GM12873 (cell line): ENCODE measurements at regions not wholly inside any gene's neighbourhood (a gene's known extent, or its start where the extent isn't known, plus 50 kb on each side); places are given as distances from the start of the nearest gene placed in this dataset.

Experiments used
- TF ChIP-seq, protein P1 (sequence below): IDR thresholded peaks from 2 replicates; pipeline ENCODE4 v1.5.1; 2012; ENCODE audit warnings: low read depth, mild to moderate bottlenecking, moderate library complexity, low read length, control low read depth; ENCODE audit not compliant: insufficient read depth; ENCODE audit errors: missing control alignments

DNA sequence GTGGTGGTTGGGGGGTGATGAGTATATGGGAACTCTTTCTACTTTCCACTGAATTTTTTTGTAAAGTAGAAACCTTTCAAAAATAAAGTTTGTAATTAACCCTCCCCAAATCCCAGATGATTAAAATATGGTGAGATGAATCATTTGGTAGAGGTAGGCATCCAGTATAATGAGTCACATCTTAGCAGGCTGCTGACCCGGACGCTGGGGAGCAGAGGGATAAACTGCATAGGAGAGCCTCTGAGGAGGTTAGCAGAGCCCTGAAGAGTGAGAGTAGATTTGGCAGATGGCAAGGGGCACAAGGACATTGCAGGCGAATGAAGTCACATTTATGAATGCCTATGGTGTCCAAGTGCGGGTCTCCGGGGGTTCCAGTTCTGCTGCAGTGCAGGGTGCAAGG, 293.8 kb downstream of the FGF9 start:
- TF ChIP-seq, protein P1, sequence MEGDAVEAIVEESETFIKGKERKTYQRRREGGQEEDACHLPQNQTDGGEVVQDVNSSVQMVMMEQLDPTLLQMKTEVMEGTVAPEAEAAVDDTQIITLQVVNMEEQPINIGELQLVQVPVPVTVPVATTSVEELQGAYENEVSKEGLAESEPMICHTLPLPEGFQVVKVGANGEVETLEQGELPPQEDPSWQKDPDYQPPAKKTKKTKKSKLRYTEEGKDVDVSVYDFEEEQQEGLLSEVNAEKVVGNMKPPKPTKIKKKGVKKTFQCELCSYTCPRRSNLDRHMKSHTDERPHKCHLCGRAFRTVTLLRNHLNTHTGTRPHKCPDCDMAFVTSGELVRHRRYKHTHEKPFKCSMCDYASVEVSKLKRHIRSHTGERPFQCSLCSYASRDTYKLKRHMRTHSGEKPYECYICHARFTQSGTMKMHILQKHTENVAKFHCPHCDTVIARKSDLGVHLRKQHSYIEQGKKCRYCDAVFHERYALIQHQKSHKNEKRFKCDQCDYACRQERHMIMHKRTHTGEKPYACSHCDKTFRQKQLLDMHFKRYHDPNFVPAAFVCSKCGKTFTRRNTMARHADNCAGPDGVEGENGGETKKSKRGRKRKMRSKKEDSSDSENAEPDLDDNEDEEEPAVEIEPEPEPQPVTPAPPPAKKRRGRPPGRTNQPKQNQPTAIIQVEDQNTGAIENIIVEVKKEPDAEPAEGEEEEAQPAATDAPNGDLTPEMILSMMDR, result no peak

DNA sequence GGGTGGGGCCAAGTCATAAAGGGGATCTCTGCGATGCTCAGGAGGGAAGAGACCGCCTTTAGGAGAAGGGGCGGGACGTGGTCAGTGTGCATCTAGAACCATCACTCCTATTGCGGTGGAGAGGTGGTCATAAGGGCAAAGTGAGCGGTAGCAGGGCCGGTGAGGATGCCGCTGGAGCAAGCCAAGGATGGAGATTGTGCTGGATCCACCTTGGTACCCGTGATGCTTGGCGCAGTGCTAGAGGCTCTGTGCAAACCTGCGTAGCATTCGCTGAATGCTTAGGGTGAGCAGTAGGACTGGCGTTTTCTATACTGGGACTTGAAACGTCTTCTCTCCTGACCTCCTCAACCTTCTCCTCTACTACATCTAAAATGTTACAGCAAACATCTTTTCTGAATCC, 294.2 kb downstream of the FGF9 start:
- TF ChIP-seq, protein P1, result no peak

DNA sequence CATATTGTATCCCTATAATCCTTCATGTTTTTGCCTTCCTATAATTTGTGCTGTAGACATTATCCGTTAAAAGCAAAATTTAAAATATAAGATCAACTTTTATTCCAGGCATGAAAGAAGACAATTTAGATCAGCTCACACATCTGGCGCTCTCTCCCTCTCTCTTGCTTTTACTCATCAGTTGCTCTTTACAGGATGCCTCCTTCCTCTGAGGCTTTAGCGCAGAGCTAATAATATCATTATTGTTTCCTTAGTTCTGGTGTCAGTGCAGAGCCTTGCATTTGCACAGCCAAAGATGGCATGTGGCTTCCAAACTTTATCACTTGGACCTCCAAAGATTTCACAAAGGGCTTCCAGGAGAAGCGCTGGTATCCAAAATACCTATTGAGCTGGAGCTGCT, 295.1 kb downstream of the FGF9 start:
- TF ChIP-seq, protein P1, result no peak

DNA sequence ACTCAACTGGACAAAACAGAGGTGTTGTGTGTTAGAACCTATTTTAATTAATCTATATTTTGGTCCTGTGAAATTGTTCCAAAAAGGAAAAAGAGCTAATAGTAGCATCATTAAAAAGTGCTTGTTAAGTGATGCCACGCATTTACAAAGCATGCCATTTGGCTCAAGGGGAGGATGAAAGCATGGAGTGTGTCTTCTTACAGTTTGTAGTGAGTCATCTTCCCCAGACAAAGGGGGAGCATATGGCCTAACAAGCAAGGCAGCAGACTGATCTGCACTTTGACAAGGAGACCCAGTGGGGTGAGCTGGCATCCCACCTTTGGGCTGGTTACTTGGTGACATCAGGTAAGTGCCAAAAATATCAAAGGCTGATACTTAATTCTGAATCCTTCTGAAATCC, 297.0 kb downstream of the FGF9 start:
- TF ChIP-seq, protein P1, result no peak

DNA sequence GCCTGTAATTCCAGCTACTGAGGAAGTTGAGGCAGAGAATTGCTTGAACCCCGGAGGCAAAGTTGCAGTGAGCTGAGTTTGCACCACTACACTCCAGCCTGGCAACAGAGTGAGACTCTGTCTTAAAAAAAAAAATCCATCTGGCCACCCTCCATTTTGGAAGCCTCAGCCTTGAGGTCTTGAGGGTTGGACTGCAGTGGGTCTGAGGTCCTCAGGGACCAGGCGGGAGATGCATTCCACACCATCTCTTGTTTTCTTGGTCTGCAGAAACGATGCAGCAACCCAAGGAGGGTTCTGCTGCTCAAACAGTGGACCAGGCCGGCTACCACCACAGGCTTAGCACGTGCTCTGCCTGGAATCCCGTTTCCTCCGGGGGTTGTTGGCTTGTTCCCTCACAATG, 299.3 kb downstream of the FGF9 start:
- TF ChIP-seq, protein P1, result no peak

DNA sequence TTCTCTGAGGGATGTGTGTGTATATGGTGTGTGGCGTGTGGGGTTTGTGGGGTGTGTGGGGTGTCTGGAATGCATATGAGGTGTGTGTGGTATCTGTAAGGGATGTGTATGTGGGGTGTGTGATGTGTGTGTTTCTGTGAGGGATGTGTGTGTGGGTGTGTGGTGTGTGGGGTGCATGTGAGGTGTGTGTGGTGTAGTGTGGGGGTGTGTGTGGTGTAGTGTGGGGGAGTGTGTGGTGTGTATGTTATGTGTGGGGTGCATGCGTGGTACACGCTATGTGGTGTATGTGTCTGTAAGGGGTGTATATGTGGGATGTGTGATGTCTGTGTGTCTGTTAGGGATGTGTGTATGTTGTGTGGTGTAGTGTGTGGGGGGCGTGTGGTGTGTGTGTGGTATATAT, 300.0 kb downstream of the FGF9 start:
- TF ChIP-seq, protein P1, result no peak

DNA sequence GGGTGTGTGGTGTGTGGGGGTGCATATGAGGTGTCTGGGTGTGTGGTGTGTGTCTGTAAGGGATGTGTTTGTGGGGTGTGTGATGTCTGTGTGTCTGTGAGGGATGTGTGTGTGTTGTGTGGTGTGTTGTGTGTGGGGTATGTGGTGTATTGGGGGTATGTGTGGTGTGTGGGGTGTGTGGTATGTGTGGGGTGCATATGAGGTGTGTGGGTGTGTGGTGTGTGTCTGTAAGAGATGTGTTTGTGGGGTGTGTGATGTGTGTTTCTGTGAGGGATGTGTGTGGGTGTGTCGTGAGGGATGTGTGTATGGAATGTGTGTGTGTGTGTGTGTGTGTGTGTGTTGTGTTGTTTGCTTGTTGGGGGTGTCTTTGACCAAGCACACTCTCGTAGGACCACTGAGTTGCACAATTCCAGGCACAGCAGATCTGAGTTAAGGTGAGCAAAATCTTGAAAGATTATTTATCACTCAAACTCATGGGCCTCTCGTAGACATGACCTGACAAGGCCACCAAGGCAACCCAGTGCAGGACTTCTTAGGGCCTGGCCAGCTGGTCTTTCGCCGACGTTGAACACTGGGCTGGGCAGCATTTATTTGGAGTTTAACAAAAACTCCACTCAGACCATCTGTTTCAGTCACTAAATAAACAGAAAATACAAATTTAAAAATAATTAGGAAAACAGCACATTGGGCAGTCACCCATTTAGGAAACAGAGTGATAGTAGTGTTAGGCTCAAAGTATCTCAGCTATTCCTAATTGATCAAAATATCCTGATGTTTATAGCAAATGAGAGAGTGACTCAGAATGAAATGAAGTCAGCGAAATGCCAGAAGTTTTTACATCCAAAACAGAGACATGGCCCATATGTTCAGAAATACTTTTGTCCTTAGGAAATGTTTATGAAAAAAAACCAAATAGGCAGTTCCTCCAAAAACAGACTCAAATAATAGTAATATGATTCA, 301.1 kb downstream of the FGF9 start:
- TF ChIP-seq, protein P1, result no peak
